Liver (tissue), 8 donors: ENCODE measurements at regions not wholly inside any gene's neighbourhood (a gene's known extent, or its start where the extent isn't known, plus 50 kb on each side); places are given as distances from the start of the nearest gene placed in this dataset.

ENCODE experiments used
- DNase-seq: peaks from one replicate; pipeline ENCODE4 v3.0.0-alpha.2; 2017; ENCODE audit warnings: low spot score
- H3K27ac ChIP-seq, 2 donors: one replicate each; pipeline ENCODE4 v1.7.0; 2013; ENCODE audit warnings: inconsistent platforms in 2 of 2, low read length in 2 of 2, control low read depth in 1 of 2, low read depth in 1 of 2, mild to moderate bottlenecking in 1 of 2
- H3K27me3 ChIP-seq, 4 donors: one replicate each; pipeline versions ENCODE4 v1.6.1 to v1.7.0; 2013; ENCODE audit warnings: low read length in 3 of 4, inconsistent platforms in 1 of 4, mild to moderate bottlenecking in 1 of 4, moderate library complexity in 1 of 4; ENCODE audit not compliant: control insufficient read depth in 4 of 4, insufficient read depth in 4 of 4
- H3K36me3 ChIP-seq, 4 donors: one replicate each; pipeline versions ENCODE4 v1.6.1 to v1.7.0; 2013; ENCODE audit warnings: low read length in 3 of 4, mild to moderate bottlenecking in 3 of 4, low read depth in 1 of 4, moderate library complexity in 1 of 4; ENCODE audit not compliant: control insufficient read depth in 4 of 4, insufficient read depth in 3 of 4
- H3K4me1 ChIP-seq, 4 donors: one replicate each; pipeline versions ENCODE4 v1.6.1 to v1.7.0; 2013; ENCODE audit warnings: low read length in 3 of 4, mild to moderate bottlenecking in 3 of 4, moderate library complexity in 1 of 4; ENCODE audit not compliant: control insufficient read depth in 4 of 4, insufficient read depth in 4 of 4
- H3K4me3 ChIP-seq, 3 donors: one replicate each; pipeline versions ENCODE4 v1.6.1 to v1.7.0; 2013; ENCODE audit warnings: low read length in 3 of 3, control low read depth in 1 of 3, low read depth in 1 of 3, mild to moderate bottlenecking in 1 of 3
- H3K9ac ChIP-seq, 2 donors: one replicate each; pipeline ENCODE4 v1.7.0; 2013; ENCODE audit warnings: low read length in 2 of 2, mild to moderate bottlenecking in 2 of 2, moderate library complexity in 2 of 2, control low read depth in 1 of 2, low read depth in 1 of 2
- H3K9me3 ChIP-seq, 4 donors: one replicate each; pipeline versions ENCODE4 v1.6.1 to v1.7.0; 2013; ENCODE audit warnings: low read length in 3 of 4; ENCODE audit not compliant: control insufficient read depth in 4 of 4
- EGR1 ChIP-seq, 2 donors: IDR thresholded peaks; 2 replicates each; pipeline ENCODE4 v1.6.1; 2016 to 2018; ENCODE audit warnings: antibody characterized with exemption in 2 of 2, low read depth in 2 of 2
- FOXA1 ChIP-seq: IDR thresholded peaks from 2 replicates; pipeline ENCODE4 v1.6.1; 2016; ENCODE audit warnings: antibody characterized with exemption
- FOXA2 ChIP-seq: IDR thresholded peaks from 2 replicates; pipeline ENCODE4 v1.6.1; 2016; ENCODE audit warnings: antibody characterized with exemption
- GABPA ChIP-seq, 2 donors: IDR thresholded peaks in 1 of 2; conservative IDR thresholded peaks in 1 of 2; 2 replicates each; pipeline ENCODE4 v1.6.1; 2016; ENCODE audit warnings: antibody characterized with exemption in 2 of 2, mild to moderate bottlenecking in 1 of 2, moderate library complexity in 1 of 2
- HNF4A ChIP-seq, 2 donors: conservative IDR thresholded peaks; 2 replicates each; pipeline ENCODE4 v1.6.1; 2016; ENCODE audit warnings: antibody characterized with exemption in 2 of 2, mild to moderate bottlenecking in 2 of 2
- HNF4G ChIP-seq: IDR thresholded peaks from 2 replicates; pipeline ENCODE4 v1.6.1; 2016; ENCODE audit warnings: antibody characterized with exemption
- JUND ChIP-seq, 2 donors: IDR thresholded peaks; 2 replicates each; pipeline ENCODE4 v1.6.1; 2016; ENCODE audit warnings: antibody characterized with exemption in 2 of 2
- MAX ChIP-seq: IDR thresholded peaks from 2 replicates; pipeline ENCODE4 v1.6.1; 2016; ENCODE audit warnings: antibody characterized with exemption
- NR2F2 ChIP-seq: IDR thresholded peaks from 2 replicates; pipeline ENCODE4 v1.6.1; 2016; ENCODE audit warnings: antibody characterized with exemption
- RAD21 ChIP-seq, 2 donors: IDR thresholded peaks; 2 replicates each; pipeline ENCODE4 v1.6.1; 2016; ENCODE audit warnings: antibody characterized with exemption in 2 of 2, mild to moderate bottlenecking in 2 of 2
- REST ChIP-seq: IDR thresholded peaks from 2 replicates; pipeline ENCODE4 v1.6.1; 2016; ENCODE audit warnings: antibody characterized with exemption, mild to moderate bottlenecking
- RXRA ChIP-seq, 2 donors: IDR thresholded peaks; 2 replicates each; pipeline ENCODE4 v1.6.1; 2017 to 2018; ENCODE audit warnings: antibody characterized with exemption in 2 of 2, mild to moderate bottlenecking in 1 of 2
- SP1 ChIP-seq: IDR thresholded peaks from 2 replicates; pipeline ENCODE4 v1.6.1; 2018; ENCODE audit warnings: antibody characterized with exemption, mild to moderate bottlenecking
- TAF1 ChIP-seq: conservative IDR thresholded peaks from 2 replicates; pipeline ENCODE4 v1.6.1; 2016; ENCODE audit warnings: antibody characterized with exemption, mild to moderate bottlenecking
- YY1 ChIP-seq: IDR thresholded peaks from 2 replicates; pipeline ENCODE4 v1.6.1; 2016; ENCODE audit warnings: antibody characterized with exemption, mild to moderate bottlenecking
- WGBS: extraction: QIAGEN DNeasy Blood & Tissue Kit; methylation state at CpG from one replicate; pipeline ENCODE4 v1.1.7; 2013; 5-methylcytosine and 5-hydroxymethylcytosine counted together
- TF ChIP-seq, protein P1 (sequence below): IDR thresholded peaks from 2 replicates; pipeline ENCODE4 v1.6.1; 2016; ENCODE audit warnings: antibody characterized with exemption
- TF ChIP-seq, protein P2 (sequence below): fragments of 150-350 bp; IDR thresholded peaks from 2 replicates; pipeline ENCODE4 v1.5.1; 2017; ENCODE audit warnings: improper control_type of control experiment, low read depth, low read length; ENCODE audit not compliant: missing input control
- TF ChIP-seq, protein P3 (sequence below): IDR thresholded peaks from 2 replicates; pipeline ENCODE4 v1.6.1; 2016; ENCODE audit warnings: antibody characterized with exemption
- donor health status: healthy.
- donor health status: healthy.
- donor health status: healthy.
- donor health status: healthy.
- donor health status: healthy.

DNA sequence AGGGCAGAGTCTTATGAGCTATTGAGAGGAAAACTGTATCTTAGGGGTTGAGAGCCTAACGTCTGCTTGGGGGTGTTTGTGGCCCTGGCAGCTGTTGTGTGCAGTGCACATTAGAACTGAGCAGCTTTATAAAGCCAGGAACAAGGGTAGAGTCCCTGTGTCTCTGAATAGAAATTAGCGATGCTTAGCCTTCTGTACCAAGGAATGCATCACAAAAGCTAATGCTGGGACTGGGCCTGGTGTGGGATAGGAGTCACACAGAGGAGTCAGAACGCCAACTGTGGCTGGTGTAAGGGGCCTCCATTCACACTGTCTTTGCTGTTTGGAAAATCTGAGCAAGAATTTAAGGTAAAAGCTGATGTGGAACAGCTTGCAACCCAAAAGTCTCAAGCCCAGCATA lies 283.2 kb downstream of the SOX11 start:
- DNase-seq = no peak
- 77% methylated on average over 3 of the region's 3 CpGs for WGBS
- H3K36me3 ChIP-seq = no peaks in the 10 kb centered on the region
- no peak overlapping the region for H3K4me3 ChIP-seq
- H3K9ac ChIP-seq = no peak overlapping the region
- no peaks in the 10 kb centered on the region for H3K4me1 ChIP-seq
- no peaks in the 10 kb centered on the region for H3K9me3 ChIP-seq
- H3K27ac ChIP-seq = no peak overlapping the region
- TF ChIP-seq SP1 (no peak), RXRA (IDR thresholded peaks at IDR 0.05) (no peak), EGR1 (IDR thresholded peaks at IDR 0.05; ENCODE audit: low read depth in 2 of 2) (no peak), YY1 (no peak), HNF4A (conservative IDR thresholded peaks at IDR 0.05) (no peak), FOXA2 (no peak), FOXA1 (no peak), NR2F2 (no peak), HNF4G (no peak), MAX (no peak), JUND (IDR thresholded peaks at IDR 0.05) (no peak), RAD21 (IDR thresholded peaks at IDR 0.05) (no peak), GABPA (IDR thresholded peaks at IDR 0.05 in 1 of 2, conservative IDR thresholded peaks at IDR 0.05 in 1 of 2) (no peak), TAF1 (no peak)
- TF ChIP-seq, protein P1, sequence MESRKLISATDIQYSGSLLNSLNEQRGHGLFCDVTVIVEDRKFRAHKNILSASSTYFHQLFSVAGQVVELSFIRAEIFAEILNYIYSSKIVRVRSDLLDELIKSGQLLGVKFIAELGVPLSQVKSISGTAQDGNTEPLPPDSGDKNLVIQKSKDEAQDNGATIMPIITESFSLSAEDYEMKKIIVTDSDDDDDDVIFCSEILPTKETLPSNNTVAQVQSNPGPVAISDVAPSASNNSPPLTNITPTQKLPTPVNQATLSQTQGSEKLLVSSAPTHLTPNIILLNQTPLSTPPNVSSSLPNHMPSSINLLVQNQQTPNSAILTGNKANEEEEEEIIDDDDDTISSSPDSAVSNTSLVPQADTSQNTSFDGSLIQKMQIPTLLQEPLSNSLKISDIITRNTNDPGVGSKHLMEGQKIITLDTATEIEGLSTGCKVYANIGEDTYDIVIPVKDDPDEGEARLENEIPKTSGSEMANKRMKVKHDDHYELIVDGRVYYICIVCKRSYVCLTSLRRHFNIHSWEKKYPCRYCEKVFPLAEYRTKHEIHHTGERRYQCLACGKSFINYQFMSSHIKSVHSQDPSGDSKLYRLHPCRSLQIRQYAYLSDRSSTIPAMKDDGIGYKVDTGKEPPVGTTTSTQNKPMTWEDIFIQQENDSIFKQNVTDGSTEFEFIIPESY = no peak
- TF ChIP-seq, protein P2, sequence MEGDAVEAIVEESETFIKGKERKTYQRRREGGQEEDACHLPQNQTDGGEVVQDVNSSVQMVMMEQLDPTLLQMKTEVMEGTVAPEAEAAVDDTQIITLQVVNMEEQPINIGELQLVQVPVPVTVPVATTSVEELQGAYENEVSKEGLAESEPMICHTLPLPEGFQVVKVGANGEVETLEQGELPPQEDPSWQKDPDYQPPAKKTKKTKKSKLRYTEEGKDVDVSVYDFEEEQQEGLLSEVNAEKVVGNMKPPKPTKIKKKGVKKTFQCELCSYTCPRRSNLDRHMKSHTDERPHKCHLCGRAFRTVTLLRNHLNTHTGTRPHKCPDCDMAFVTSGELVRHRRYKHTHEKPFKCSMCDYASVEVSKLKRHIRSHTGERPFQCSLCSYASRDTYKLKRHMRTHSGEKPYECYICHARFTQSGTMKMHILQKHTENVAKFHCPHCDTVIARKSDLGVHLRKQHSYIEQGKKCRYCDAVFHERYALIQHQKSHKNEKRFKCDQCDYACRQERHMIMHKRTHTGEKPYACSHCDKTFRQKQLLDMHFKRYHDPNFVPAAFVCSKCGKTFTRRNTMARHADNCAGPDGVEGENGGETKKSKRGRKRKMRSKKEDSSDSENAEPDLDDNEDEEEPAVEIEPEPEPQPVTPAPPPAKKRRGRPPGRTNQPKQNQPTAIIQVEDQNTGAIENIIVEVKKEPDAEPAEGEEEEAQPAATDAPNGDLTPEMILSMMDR = no peak
- TF ChIP-seq, protein P3, sequence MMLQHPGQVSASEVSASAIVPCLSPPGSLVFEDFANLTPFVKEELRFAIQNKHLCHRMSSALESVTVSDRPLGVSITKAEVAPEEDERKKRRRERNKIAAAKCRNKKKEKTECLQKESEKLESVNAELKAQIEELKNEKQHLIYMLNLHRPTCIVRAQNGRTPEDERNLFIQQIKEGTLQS = no peak
- no peaks in the 10 kb centered on the region for H3K27me3 ChIP-seq

DNA sequence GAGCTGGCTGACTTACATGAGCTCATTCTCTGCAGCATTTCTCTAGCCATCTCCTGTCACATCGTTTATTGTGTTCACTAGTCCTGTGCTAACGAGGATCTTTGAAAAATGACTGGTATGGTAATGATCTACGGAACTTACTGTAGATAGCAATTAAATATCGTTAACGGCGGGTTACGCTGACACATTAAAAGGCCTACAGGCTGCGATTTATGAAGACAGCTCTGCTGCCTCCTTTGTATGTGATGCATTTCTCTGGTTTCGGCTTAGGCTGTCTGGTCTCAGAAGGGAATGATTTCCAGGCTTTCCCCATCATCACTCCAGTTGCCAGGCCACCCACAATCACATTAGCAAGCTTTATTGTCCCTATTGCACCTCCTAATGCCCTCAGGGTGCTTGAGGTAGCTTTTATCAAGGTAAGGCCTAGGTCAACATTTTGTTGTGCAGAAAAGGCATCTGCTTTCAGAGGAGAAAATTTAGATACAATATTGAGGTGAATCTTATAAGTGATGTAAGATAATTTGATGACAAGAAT lies 284.4 kb downstream of the SOX11 start:
- Histone ChIP-seq H3K4me1 (no peaks in the 10 kb centered on the region), H3K9me3 (no peaks in the 10 kb centered on the region), H3K27ac (no peak overlapping the region), H3K36me3 (no peaks in the 10 kb centered on the region), H3K9ac (no peak overlapping the region), H3K4me3 (no peak overlapping the region), H3K27me3 (no peaks in the 10 kb centered on the region)
- no peak for DNase-seq
- WGBS = 87% methylated on average over 9 of the region's 9 CpGs
- TF ChIP-seq HNF4G (no peak), NR2F2 (no peak), MAX (no peak), SP1 (no peak), REST (no peak), FOXA2 (no peak), RAD21 (IDR thresholded peaks at IDR 0.05) (no peak), TAF1 (no peak), YY1 (no peak), HNF4A (conservative IDR thresholded peaks at IDR 0.05) (no peak), RXRA (IDR thresholded peaks at IDR 0.05) (no peak)
- TF ChIP-seq, protein P3 = no peak
- TF ChIP-seq, protein P1 = no peak
- TF ChIP-seq, protein P2 = no peak
